Vagina (tissue), 2 donors: ENCODE measurements at regions not wholly inside any gene's neighbourhood (a gene's known extent, or its start where the extent isn't known, plus 50 kb on each side); places are given as distances from the start of the nearest gene placed in this dataset.

Source experiments
- DNase-seq, 2 donors: peaks; one replicate each; pipeline ENCODE4 v3.0.0-alpha.2; 2017; ENCODE audit errors: extremely low spot score in 2 of 2
- H3K27ac ChIP-seq: fragments of 200-600 bp; sonication (generic); one replicate; pipeline ENCODE4 v1.5.1; 2019
- H3K27me3 ChIP-seq: fragments of 200-600 bp; sonication (generic); one replicate; pipeline ENCODE4 v1.5.1; 2019
- H3K36me3 ChIP-seq, 2 donors: fragments of 200-600 bp; sonication (generic); one replicate each; pipeline ENCODE4 v1.5.1; 2017 to 2019
- H3K4me1 ChIP-seq: fragments of 200-600 bp; sonication (generic); one replicate; pipeline ENCODE4 v1.5.1; 2019
- H3K4me3 ChIP-seq, 2 donors: fragments of 200-600 bp; sonication (generic); 1 replicate in 1 of 2; 2 replicates in 1 of 2; pipeline ENCODE4 v1.5.1; 2016 to 2019
- H3K9me3 ChIP-seq: fragments of 200-600 bp; sonication (generic); one replicate; pipeline ENCODE4 v1.5.1; 2019
- POLR2A ChIP-seq, 2 donors: fragments of 450-650 bp; IDR thresholded peaks; one replicate each; pipeline ENCODE4 v1.6.1; 2017; ENCODE audit warnings: antibody characterized with exemption in 2 of 2, mild to moderate bottlenecking in 2 of 2, moderate library complexity in 2 of 2
- POLR2AphosphoS5 ChIP-seq, 2 donors: sonication (generic); formaldehyde crosslinking; IDR thresholded peaks; one replicate each; pipeline ENCODE4 v1.9.0; 2017; ENCODE audit warnings: antibody characterized with exemption in 2 of 2, mild to moderate bottlenecking in 2 of 2, low read depth in 1 of 2; ENCODE audit not compliant: insufficient read depth in 1 of 2
- intact Hi-C: fragments of 100-400 bp; cut with DNase I; formaldehyde crosslinking; loops from one replicate; pipeline ENCODE4 v1.15.1; 2023
- TF ChIP-seq, protein P1 (sequence below), 3 experiments: fragments of 450-650 bp in 2 of 3; fragments of 200-600 bp in 1 of 3; sonication (generic) in 1 of 3; IDR thresholded peaks; one replicate each; pipeline ENCODE4 v1.5.1; 2017 to 2019; ENCODE audit warnings: antibody characterized with exemption in 3 of 3, mild to moderate bottlenecking in 2 of 3, moderate library complexity in 2 of 3

DNA sequence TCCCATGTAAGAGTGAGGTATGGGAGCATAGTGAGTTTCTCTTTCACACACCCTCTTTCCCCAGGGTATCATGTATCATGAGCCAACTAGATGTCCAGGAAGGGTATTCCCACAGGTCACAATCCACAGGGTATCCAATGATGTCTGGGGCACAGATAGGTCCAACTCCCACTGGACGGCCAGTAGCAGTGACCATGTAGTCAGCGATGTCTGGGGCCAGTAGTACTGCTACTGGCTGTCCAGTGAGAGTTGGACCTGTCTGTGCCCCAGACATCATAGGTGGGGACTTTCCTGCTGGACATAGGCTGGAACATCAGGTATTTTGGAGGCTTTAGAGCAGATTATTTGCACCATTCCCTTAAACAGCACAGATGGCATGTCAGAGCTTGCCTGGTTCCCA, 352.6 kb upstream of the SGCD start:
- no peak for DNase-seq
- no peaks in the 10 kb centered on the region for H3K9me3 ChIP-seq
- TF ChIP-seq POLR2A (IDR thresholded peaks at IDR 0.05): no peak
- TF ChIP-seq POLR2AphosphoS5 (IDR thresholded peaks at IDR 0.05; ENCODE audit: insufficient read depth in 1 of 2, low read depth in 1 of 2): no peak
- TF ChIP-seq, protein P1, sequence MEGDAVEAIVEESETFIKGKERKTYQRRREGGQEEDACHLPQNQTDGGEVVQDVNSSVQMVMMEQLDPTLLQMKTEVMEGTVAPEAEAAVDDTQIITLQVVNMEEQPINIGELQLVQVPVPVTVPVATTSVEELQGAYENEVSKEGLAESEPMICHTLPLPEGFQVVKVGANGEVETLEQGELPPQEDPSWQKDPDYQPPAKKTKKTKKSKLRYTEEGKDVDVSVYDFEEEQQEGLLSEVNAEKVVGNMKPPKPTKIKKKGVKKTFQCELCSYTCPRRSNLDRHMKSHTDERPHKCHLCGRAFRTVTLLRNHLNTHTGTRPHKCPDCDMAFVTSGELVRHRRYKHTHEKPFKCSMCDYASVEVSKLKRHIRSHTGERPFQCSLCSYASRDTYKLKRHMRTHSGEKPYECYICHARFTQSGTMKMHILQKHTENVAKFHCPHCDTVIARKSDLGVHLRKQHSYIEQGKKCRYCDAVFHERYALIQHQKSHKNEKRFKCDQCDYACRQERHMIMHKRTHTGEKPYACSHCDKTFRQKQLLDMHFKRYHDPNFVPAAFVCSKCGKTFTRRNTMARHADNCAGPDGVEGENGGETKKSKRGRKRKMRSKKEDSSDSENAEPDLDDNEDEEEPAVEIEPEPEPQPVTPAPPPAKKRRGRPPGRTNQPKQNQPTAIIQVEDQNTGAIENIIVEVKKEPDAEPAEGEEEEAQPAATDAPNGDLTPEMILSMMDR (IDR thresholded peaks at IDR 0.05): no peak
- no peaks in the 10 kb centered on the region for H3K27me3 ChIP-seq
- H3K4me3 ChIP-seq: no peak overlapping the region
- no peaks in the 10 kb centered on the region for H3K36me3 ChIP-seq
- no peaks in the 10 kb centered on the region for H3K4me1 ChIP-seq
- no peak overlapping the region for H3K27ac ChIP-seq
- intact Hi-C loops: no loop called here

- TF ChIP-seq POLR2A (IDR thresholded peaks at IDR 0.05) (no peak), POLR2AphosphoS5 (IDR thresholded peaks at IDR 0.05; ENCODE audit: insufficient read depth in 1 of 2, low read depth in 1 of 2) (no peak)
- TF ChIP-seq, protein P1 (IDR thresholded peaks at IDR 0.05): no peak
- Histone ChIP-seq H3K27ac (no peak overlapping the region), H3K27me3 (no peaks in the 10 kb centered on the region), H3K4me1 (no peaks in the 10 kb centered on the region), H3K4me3 (no peak overlapping the region), H3K36me3 (no peaks in the 10 kb centered on the region), H3K9me3 (no peaks in the 10 kb centered on the region)
- intact Hi-C loops: no loop called here
- DNase-seq: no peak
Measured at GRCh38 chr5:155978850-155979249, 348.1 kb upstream of the SGCD start.

DNA sequence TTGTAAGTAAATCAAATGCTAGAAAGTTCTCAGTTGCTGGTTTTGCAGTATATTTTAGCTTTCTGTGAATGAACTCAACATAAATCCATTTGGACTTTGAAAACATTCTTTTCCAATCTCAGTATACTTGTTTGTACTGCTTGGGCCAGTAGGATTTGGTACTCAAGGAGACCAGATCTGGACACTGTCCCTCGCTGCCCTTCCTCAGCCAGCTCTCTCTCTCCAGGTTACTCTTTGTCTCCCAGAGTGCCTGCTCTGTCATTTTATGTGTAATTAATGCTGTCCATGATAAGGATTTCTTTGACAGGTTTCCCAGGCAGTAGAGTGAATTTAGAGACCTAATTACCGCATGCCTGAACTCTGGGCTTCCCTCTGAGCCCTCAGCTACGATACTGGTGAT, 344.6 kb upstream of the SGCD start:
- no peak overlapping the region for H3K4me3 ChIP-seq
- no peaks in the 10 kb centered on the region for H3K4me1 ChIP-seq
- no peak overlapping the region for H3K27ac ChIP-seq
- DNase-seq: no peak
- intact Hi-C loops: no loop called here
- H3K36me3 ChIP-seq: no peaks in the 10 kb centered on the region
- no peaks in the 10 kb centered on the region for H3K9me3 ChIP-seq
- H3K27me3 ChIP-seq: no peaks in the 10 kb centered on the region
- TF ChIP-seq POLR2A (IDR thresholded peaks at IDR 0.05) (no peak), POLR2AphosphoS5 (IDR thresholded peaks at IDR 0.05; ENCODE audit: insufficient read depth in 1 of 2, low read depth in 1 of 2) (no peak)
- TF ChIP-seq, protein P1 (IDR thresholded peaks at IDR 0.05): no peak

DNA sequence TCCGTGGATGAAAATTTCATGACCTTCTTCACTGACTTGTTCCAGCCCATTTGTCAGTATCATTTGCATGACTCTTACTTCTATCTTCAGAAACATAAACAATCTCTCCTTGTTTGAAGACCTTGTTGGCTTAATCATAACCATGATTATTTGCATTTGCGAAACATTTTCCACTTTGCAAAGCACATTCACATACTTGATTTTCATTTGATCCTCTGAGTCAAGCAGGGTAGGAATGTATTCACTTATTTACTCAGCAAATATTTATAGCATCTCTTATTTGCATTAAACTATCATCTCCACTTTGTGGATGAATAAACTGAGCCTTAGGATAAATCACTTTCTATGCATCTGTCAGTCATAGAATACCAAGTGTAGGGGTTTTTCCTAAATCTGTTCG, 343.0 kb upstream of the SGCD start:
- Histone ChIP-seq H3K4me1 (no peaks in the 10 kb centered on the region), H3K4me3 (no peak overlapping the region), H3K9me3 (no peaks in the 10 kb centered on the region), H3K27ac (no peak overlapping the region), H3K36me3 (no peaks in the 10 kb centered on the region), H3K27me3 (no peaks in the 10 kb centered on the region)
- DNase-seq: no peak
- TF ChIP-seq POLR2A (IDR thresholded peaks at IDR 0.05) (no peak), POLR2AphosphoS5 (IDR thresholded peaks at IDR 0.05; ENCODE audit: insufficient read depth in 1 of 2, low read depth in 1 of 2) (no peak)
- TF ChIP-seq, protein P1 (IDR thresholded peaks at IDR 0.05): no peak
- intact Hi-C loops: no loop called here

DNA sequence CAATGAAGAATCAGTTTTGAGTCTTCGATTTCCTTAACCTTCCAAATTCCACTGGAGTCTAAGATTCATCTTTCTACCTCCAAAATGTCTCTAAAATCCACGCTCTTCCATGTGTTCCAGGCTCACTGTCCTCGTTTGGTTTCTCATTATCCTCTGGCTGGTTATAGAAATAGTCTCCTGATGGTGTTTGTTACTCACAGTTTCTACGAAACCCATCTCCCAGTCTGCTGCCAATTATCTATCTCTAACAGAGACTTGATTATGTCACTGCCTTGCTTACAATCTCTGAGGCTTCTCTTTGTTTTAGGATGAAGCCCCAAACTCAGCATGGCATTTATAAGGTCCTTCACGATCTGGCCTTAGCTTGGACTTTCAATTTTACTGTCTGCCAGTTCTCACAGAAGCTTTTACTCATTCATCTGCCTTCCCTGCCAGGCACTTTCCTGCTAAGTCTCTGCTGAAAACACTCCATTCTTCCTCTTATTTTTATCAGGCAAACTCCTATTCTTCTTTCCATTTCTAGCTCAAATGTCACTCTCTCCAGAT, 339.6 kb upstream of the SGCD start:
- Histone ChIP-seq H3K36me3 (no peaks in the 10 kb centered on the region), H3K4me1 (no peaks in the 10 kb centered on the region), H3K27me3 (no peaks in the 10 kb centered on the region), H3K27ac (no peak overlapping the region), H3K9me3 (no peaks in the 10 kb centered on the region), H3K4me3 (no peak overlapping the region)
- intact Hi-C loops: no loop called here
- no peak for DNase-seq
- TF ChIP-seq, protein P1 (IDR thresholded peaks at IDR 0.05): no peak
- TF ChIP-seq POLR2A (IDR thresholded peaks at IDR 0.05): no peak
- no peak for TF ChIP-seq POLR2AphosphoS5 (IDR thresholded peaks at IDR 0.05; ENCODE audit: insufficient read depth in 1 of 2, low read depth in 1 of 2)
